ENCODE measurements at regions not wholly inside any gene's neighbourhood (a gene's known extent, or its start where the extent isn't known, plus 50 kb on each side); places are given as distances from the start of the nearest gene placed in this dataset.

GRCh38 chr2:237223201-237223861, 137.6 kb downstream of the COPS8 start:
- TF ChIP-seq EP300 (IDR thresholded peaks at IDR 0.05; ENCODE audit: borderline replicate concordance): no peak
- TF ChIP-seq TEAD4 (IDR thresholded peaks at IDR 0.05): no peak
- TF ChIP-seq TCF12 (IDR thresholded peaks at IDR 0.05; ENCODE audit: low read depth): no peak
- TF ChIP-seq USF1 (IDR thresholded peaks at IDR 0.05): no peak

GRCh38 chr2:237227190-237227589, 141.5 kb downstream of the COPS8 start:
- TF ChIP-seq NFIC (IDR thresholded peaks at IDR 0.05) (no peak), CEBPB (IDR thresholded peaks at IDR 0.05) (no peak), CREB1 (IDR thresholded peaks at IDR 0.05; ENCODE audit: low read depth) (no peak), MAX (IDR thresholded peaks at IDR 0.05) (no peak), FOXM1 (IDR thresholded peaks at IDR 0.05; ENCODE audit: borderline replicate concordance, low read depth) (no peak), TCF12 (IDR thresholded peaks at IDR 0.05; ENCODE audit: low read depth) (no peak), TAF1 (IDR thresholded peaks at IDR 0.05; ENCODE audit: low read depth) (no peak), TEAD4 (IDR thresholded peaks at IDR 0.05) (no peak), EP300 (IDR thresholded peaks at IDR 0.05; ENCODE audit: borderline replicate concordance) (no peak), ZBTB7A (IDR thresholded peaks at IDR 0.05; ENCODE audit: low read depth) (no peak), USF1 (IDR thresholded peaks at IDR 0.05) (no peak), REST (IDR thresholded peaks at IDR 0.05; ENCODE audit: low read depth) (no peak), EGR1 (IDR thresholded peaks at IDR 0.05) (no peak)

GRCh38 chr2:237227592-237228280, 142.0 kb downstream of the COPS8 start:
- TF ChIP-seq MAX (IDR thresholded peaks at IDR 0.05) (no peak), TEAD4 (IDR thresholded peaks at IDR 0.05) (no peak), CREB1 (IDR thresholded peaks at IDR 0.05; ENCODE audit: low read depth) (no peak), FOXM1 (IDR thresholded peaks at IDR 0.05; ENCODE audit: borderline replicate concordance, low read depth) (no peak), NFIC (IDR thresholded peaks at IDR 0.05) (no peak), TAF1 (IDR thresholded peaks at IDR 0.05; ENCODE audit: low read depth) (no peak), RAD21 (IDR thresholded peaks at IDR 0.05; ENCODE audit: low read depth) (no peak), YY1 (IDR thresholded peaks at IDR 0.05; ENCODE audit: low read depth) (no peak), USF1 (IDR thresholded peaks at IDR 0.05) (no peak), CEBPB (IDR thresholded peaks at IDR 0.05) (no peak), EGR1 (IDR thresholded peaks at IDR 0.05) (no peak), EP300 (IDR thresholded peaks at IDR 0.05; ENCODE audit: borderline replicate concordance) (no peak), ZBTB7A (IDR thresholded peaks at IDR 0.05; ENCODE audit: low read depth) (no peak), REST (IDR thresholded peaks at IDR 0.05; ENCODE audit: low read depth) (no peak)

- TF ChIP-seq NFIC (IDR thresholded peaks at IDR 0.05): no peak
- no peak for TF ChIP-seq CREB1 (IDR thresholded peaks at IDR 0.05; ENCODE audit: low read depth)
- TF ChIP-seq EGR1 (IDR thresholded peaks at IDR 0.05): no peak
- no peak for TF ChIP-seq FOXM1 (IDR thresholded peaks at IDR 0.05; ENCODE audit: borderline replicate concordance, low read depth)
- TF ChIP-seq RAD21 (IDR thresholded peaks at IDR 0.05; ENCODE audit: low read depth): no peak
- TF ChIP-seq REST (IDR thresholded peaks at IDR 0.05; ENCODE audit: low read depth): no peak
- TF ChIP-seq TAF1 (IDR thresholded peaks at IDR 0.05; ENCODE audit: low read depth): no peak
- no peak for TF ChIP-seq TCF12 (IDR thresholded peaks at IDR 0.05; ENCODE audit: low read depth)
- no peak for TF ChIP-seq EP300 (IDR thresholded peaks at IDR 0.05; ENCODE audit: borderline replicate concordance)
Measured at GRCh38 chr2:237228281-237228625, 142.6 kb downstream of the COPS8 start.
